ENCODE measurements at regions not wholly inside any gene's neighbourhood (a gene's known extent, or its start where the extent isn't known, plus 50 kb on each side); places are given as distances from the start of the nearest gene placed in this dataset.

DNA sequence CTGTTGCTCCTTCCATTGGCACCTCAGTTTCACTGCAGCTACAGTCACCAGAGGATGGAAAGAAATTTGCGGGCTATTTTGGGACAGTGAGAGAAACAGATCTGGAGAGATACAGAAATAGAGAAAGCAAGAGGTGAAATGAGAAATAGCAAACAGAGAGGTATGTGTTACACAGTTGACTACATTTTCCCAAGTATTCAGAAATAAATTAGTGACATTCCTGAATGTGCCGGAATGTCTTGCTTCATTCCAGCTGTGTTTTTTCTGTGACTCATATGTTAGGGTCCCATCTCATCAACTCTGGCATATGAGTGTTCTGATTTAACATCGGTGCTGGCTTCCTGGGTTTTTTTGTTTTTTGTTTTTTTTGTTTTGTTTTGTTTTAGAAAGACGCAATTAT, 63.8 kb upstream of the ZNF462 start:
- H3K9me1 ChIP-seq (replicated peaks; ENCODE audit: control insufficient read depth, extremely low read depth, insufficient read depth, low read length) = no peaks in the 10 kb centered on the region
- H3K9ac ChIP-seq (replicated peaks; ENCODE audit: extremely low read depth, insufficient read depth, low read length) = peak overlapping the region; percentile 63
- H3K36me3 ChIP-seq (ENCODE audit: control insufficient read depth in 2 of 2, extremely low read depth in 1 of 2, insufficient read depth in 2 of 2, low read length in 2 of 2) = no peaks in the 10 kb centered on the region
- H3K27me3 ChIP-seq (ENCODE audit: control insufficient read depth in 2 of 2, insufficient read depth in 2 of 2, low read length in 2 of 2) = no peaks in the 10 kb centered on the region
- H3K9me3 ChIP-seq (replicated peaks; ENCODE audit: control insufficient read depth, insufficient read depth, low read length) = no peaks in the 10 kb centered on the region
- ChIA-PET CTCF (interaction anchor here (1.2 kb wide), 1 partner anchor 9 kb away, joined by 3 read pairs; no protein-coding TSS in a partner anchor), POLR2A (no interaction called here)
- no peak for TF ChIP-seq MYC (IDR thresholded peaks at IDR 0.05; ENCODE audit: low read depth, low read length)
- TF ChIP-seq, protein P1, sequence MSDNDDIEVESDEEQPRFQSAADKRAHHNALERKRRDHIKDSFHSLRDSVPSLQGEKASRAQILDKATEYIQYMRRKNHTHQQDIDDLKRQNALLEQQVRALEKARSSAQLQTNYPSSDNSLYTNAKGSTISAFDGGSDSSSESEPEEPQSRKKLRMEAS (IDR thresholded peaks at IDR 0.05; ENCODE audit: insufficient read depth, insufficient read length) = no peak
- TF ChIP-seq POLR2AphosphoS5 (IDR thresholded peaks at IDR 0.05; ENCODE audit: insufficient read depth, low read depth, low read length) = peak; percentile 77
- TF ChIP-seq EZH2 (IDR thresholded peaks at IDR 0.05; ENCODE audit: borderline replicate concordance, low read depth, low read length, severe bottlenecking) = no peak
- peak; percentile 96 for TF ChIP-seq FOS (IDR thresholded peaks at IDR 0.05; ENCODE audit: borderline replicate concordance, insufficient read depth, low read length)
- TF ChIP-seq CTCF (IDR thresholded peaks at IDR 0.05; ENCODE audit: extremely low read depth in 1 of 2, insufficient read depth in 1 of 2, low read depth in 1 of 2, low read length in 2 of 2) = no peak
- TF ChIP-seq POLR2A (IDR thresholded peaks at IDR 0.05; ENCODE audit: low read depth, low read length) = no peak
- peak; percentile 26 for TF ChIP-seq GATA2 (IDR thresholded peaks at IDR 0.05; ENCODE audit: insufficient read depth, insufficient read length, low read depth, low read length)
- TF ChIP-seq JUN (IDR thresholded peaks at IDR 0.05; ENCODE audit: borderline replicate concordance, insufficient read depth, insufficient read length, low read depth) = peak; percentile 98
- peak overlapping the region; percentile 81 for H3K4me2 ChIP-seq (ENCODE audit: insufficient read depth, low read length)
- no peaks in the 10 kb centered on the region for H4K20me1 ChIP-seq (replicated peaks; ENCODE audit: control insufficient read depth, extremely low read depth, insufficient read depth, low read length)
- H3K27ac ChIP-seq (ENCODE audit: insufficient read depth, low read depth, low read length) = peak overlapping the region; percentile 88
- H3K4me1 ChIP-seq (ENCODE audit: control insufficient read depth, extremely low read depth, insufficient read depth, low read length) = peaks cover 18% of the 10 kb centered on the region
- H3K79me2 ChIP-seq (ENCODE audit: control insufficient read depth, insufficient read depth, low read length) = no peaks in the 10 kb centered on the region
- H3K4me3 ChIP-seq (replicated peaks in 1 of 3; ENCODE audit: insufficient read depth in 1 of 3, low read depth in 1 of 3, low read length in 3 of 3) = no peak overlapping the region
- FAIRE-seq (peak; percentile 82), DNase-seq (ENCODE audit: low read depth, low spot score) (peak; percentile 81)
- dilution Hi-C loops (cut with MboI; ENCODE audit: extremely low pct_ligation_motif_present, low sequenced_read_pairs) = no loop called here
- BruUV-seq (replicated peaks) = no TSS peak
- H2AFZ ChIP-seq (ENCODE audit: low read depth, low read length) = no peak overlapping the region
- intact Hi-C loops (cut with micrococcal nuclease) = loop anchor here (1.0 kb wide), 4 partner anchors 62 to 163 kb away; no protein-coding TSS in a partner anchor
